HG03103 (cell line): ENCODE measurements at regions not wholly inside any gene's neighbourhood (a gene's known extent, or its start where the extent isn't known, plus 50 kb on each side); places are given as distances from the start of the nearest gene placed in this dataset.

Source experiments
- ATAC-seq: cut with Tn5 transposase; IDR thresholded peaks from one replicate; pipeline ENCODE4 v1.9.1; 2021; ENCODE audit warnings: low read depth; ENCODE audit not compliant: unreplicated experiment

DNA sequence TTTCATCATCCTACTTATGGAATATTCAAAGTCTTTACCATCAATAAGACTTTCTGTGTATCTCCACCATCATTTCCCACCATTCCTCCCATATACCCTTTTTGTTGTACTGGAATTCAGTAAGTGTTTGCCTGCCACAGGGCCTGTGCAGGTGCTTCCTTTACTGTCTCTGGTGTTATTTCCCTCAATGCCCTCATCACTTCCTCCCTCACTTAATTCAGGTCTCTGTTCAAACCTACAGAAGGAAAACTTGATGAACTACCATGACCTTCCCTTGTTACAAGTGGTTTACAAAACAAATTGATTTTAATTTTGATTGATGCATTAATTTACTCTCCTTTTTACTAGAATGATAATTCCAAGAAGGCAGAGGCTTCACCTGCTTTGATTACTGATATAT lies 159.5 kb upstream of the FAT4 start:
- no peak for ATAC-seq

DNA sequence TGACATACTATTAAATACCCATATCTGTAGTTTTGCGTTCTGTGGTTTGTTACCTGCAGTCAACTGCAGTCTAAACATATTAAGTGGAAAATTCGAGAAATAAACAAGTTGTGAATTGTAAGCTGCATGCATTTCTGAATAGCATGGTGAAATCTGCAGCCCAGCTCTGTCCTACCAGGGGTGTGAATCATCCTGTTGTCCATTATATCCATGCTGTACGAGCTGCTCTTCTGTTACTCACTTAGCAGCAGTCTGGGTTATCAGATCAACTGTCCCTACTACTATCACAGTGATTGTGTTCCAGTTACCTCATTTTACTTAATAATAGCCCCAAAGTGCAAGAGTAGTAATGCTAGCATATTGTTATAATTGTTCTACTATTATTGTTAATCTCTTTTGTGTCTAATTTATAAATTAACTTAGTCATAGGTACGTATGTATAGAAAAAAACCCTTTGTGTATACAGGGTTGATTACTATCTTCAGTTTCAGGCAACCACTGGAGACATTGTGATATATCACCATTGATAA lies 173.7 kb upstream of the FAT4 start:
- ATAC-seq, result no peak

DNA sequence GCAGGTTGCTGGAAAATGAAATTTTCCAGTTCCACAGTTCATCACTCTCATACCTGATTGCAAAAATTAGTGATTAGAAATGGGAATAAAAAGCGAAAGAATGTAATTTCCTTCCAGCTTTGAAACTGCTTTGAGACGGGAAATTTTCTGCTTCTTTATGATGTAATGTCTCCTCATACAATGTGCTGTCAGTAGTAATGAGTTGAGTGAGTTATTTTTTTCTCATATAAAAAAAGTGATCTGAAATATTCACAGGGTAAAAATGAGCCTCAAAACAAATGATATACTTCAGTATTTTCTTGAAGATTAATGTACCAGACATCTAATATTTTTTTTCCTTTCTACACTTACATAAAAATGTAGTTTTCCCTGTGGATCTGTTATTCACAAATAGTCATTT lies 179.1 kb upstream of the FAT4 start:
- ATAC-seq, result no peak

DNA sequence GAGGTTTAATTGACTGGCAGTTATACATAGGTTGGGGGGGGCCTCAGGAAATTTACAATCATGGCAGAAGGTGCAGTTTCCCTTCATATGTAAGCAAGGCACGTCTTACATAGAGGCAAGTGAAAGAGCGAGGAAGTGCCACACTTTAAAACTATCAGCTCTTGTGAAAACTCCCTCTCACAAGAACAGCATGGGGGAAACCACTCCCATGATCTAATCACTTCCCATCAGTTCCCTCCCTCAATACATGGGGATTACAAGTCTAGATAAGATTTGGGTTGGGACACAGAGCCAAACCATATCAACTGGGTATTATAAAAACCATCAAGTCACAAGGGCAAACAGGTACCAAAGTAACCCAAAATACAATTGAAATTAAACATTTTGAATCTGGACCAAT lies 182.0 kb upstream of the FAT4 start:
- ATAC-seq, result no peak

DNA sequence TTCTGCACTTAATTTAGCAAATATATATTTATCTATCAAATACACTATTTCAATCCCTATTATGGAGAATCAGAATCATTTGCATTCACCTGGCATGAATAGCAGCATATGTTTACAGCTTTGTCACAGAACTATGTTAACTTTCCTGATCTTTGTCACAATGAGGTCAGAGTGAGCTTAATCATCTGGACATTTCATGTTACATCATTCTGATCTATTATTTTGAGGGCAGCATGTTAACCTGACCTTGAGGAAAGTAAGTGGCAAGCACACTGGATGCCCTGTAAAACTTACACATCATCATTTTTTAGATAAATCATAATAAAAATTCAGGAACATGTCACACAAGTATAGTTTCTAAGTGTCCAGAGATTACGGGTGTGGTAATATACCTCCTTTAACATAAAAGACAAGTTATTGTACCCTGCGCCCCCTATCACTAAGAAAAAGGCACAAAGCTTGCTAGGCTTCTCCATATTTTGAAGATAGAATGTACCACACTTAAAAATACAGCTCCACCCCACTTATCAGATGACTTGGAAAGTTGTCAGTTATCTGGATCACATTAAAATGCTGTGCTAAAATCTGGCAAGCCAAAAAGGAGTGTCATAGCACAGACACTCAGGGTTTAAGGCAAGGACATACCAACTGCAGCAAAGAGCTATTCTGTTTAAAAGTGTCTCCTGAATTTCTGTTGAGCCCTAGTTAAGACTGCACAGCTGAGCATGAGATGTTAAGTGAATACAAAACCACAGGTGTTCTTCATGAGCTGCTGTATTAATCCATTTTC lies 182.7 kb upstream of the FAT4 start:
- no peak for ATAC-seq

GRCh38 chr4:125125276-125125675 lies 189.5 kb upstream of the FAT4 start:
- no peak for ATAC-seq

DNA sequence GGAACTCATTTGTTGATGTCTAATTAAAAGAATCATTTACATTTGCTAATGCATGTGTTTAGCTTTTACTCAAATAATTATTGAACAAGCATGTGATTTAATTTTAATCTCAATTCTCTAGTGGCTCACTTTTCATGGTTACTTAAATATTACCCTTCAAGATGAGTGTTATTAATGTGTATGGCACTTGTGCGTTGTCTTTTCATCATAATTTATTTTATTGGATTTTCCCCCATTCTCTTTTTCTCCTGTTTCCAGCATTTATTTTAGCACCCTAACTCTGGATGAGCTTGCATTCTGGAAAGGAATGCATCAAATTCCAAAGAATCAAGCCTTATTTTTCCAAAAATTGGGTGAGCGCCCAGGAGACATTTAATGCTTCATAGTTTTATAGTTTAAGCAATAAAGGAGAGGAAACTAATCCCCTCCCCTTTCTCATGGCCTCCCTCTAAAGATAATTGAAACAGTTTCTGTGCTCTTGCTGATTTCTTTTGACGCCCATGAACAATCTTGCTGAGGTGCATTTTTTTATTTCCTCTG lies 191.1 kb upstream of the FAT4 start:
- ATAC-seq, result no peak

DNA sequence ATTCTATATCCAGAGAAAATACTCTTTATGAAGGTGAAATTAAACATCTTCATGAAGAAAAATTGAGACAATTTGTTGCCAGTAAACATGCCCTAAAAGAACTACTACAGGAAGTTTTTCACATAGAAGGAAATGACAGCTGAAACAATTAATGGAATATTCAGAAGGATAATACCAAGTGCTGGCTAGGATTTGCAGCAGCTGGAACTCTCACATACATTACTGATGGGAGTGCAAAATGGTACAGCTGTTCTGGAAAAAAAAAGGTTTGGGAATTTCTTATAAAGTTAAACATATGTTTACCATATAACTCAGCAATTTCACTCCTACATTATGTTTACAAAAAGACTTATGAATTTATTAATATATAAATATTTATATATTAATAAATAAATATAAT lies 193.2 kb upstream of the FAT4 start:
- no peak for ATAC-seq

- ATAC-seq, result no peak
Measured at GRCh38 chr4:125116431-125116830, 198.3 kb upstream of the FAT4 start.

DNA sequence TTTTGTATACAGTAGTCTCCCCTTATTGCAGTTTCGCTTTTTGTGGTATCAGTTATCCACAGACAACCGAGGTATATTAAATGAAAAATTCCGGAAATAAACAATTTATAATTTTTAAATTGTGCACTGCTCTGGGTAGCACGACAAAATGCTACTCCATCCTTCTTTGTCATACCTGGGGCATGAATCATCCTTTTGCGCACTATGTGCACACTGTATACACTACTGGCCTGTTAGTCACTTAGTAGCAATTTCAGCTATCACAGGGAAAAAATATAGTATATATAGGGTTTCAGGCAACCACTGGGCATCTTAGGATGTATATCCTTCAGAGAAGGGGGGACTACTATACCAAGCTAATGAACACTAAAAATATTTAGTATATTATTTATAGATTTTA lies 198.8 kb upstream of the FAT4 start:
- no peak for ATAC-seq

DNA sequence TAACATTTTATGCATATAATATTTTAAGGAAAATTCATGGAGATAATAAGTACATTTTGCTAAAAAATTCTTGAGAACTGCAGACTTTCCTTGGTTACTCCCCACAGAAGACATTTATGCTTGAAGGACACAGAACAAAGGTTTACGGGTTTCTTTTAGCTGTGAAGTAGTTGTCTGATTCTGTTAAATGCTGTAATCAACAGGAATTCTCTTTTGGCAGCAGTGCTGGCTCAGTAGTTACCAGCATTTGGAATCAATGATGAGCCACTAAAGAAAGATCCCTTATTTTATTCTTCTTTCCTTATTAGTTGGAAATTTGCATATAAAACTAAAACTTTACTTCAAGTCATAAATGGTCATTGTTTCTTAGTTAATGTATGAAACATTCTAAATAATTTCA lies 199.3 kb upstream of the FAT4 start:
- no peak for ATAC-seq

DNA sequence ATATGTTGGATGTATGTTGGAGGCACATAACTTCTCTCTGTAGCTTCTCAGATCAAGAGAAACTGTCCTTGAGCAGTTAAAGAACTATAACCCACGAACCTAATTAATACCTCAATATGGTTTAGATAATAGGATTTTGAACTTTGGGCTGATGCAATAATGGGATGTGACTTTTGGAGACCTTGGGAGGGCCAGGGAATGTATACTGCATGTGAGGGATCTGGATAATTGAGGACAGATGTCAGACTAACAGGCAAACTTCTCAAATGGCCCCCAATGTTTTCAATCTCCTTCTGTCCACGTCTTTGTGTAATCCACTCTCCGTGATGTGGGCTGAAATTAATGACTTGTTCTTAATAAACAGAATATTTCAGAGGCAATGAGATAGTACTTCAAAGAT lies 202.2 kb upstream of the FAT4 start:
- no peak for ATAC-seq

- no peak for ATAC-seq
Measured at GRCh38 chr4:125111323-125111722, 203.4 kb upstream of the FAT4 start.

GRCh38 chr4:125105561-125105960 lies 209.2 kb upstream of the FAT4 start:
- no peak for ATAC-seq

GRCh38 chr4:125104616-125105015 lies 210.1 kb upstream of the FAT4 start:
- ATAC-seq, result no peak

- no peak for ATAC-seq
Measured at GRCh38 chr4:125101719-125102118, 213.0 kb upstream of the FAT4 start.

GRCh38 chr4:125097729-125098128 lies 217.0 kb upstream of the FAT4 start:
- ATAC-seq, result no peak

- no peak for ATAC-seq
Measured at GRCh38 chr4:125096662-125097061, 218.1 kb upstream of the FAT4 start.

- ATAC-seq, result no peak
Measured at GRCh38 chr4:125091541-125091940, 223.2 kb upstream of the FAT4 start.

DNA sequence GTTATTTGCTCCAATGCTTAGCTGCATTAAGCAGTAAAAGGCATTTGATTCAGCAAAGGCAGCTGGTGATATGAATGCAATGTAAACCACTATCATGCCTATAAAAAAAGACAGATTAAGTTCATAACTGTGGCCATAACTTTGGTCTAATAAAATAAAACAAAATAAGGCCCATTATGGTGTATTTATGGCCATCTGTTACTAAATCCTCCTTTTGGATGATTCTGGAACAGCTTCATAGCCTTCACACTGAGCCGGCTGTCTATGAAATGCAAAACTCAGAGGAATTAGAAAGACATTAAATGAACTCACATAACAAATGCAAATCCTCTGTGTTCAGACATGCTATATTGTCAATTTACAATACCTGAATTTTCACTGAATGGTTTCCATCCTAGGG lies 223.7 kb upstream of the FAT4 start:
- no peak for ATAC-seq

GRCh38 chr4:125084608-125085007 lies 230.1 kb upstream of the FAT4 start:
- ATAC-seq, result no peak

DNA sequence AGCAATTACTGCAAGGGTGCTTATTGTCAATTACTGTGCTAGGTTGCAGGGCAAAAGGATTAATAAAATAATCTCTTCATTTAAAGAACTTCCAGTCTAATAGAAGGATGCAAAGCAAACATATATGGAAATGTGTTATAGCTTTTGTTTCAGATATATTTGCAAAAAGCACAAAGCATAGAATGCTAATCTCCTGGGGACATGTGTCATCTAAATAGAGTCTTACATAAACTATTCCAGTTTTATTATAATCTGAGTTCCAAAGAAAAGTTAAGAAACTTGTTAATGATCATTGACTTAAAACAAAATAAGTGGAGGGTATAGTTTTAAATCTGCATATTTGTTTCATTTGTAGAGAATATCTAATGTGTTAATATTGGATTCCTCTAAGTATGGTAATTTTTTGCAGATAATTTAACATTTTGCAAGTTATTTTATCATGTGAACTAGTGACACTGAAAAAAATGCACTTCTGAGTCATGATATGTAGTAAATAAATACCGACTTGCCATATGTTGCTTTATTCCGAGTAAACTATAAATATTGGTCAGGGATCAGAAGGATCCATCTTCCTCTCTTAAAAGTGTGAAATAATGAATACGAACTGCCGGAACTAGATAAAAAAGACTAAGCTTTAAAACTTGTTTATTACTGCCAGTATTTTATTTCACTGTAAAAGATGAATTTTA lies 231.9 kb upstream of the FAT4 start:
- ATAC-seq, result no peak
